CD4-positive, alpha-beta T cell (primary cell): ENCODE measurements at regions not wholly inside any gene's neighbourhood (a gene's known extent, or its start where the extent isn't known, plus 50 kb on each side); places are given as distances from the start of the nearest gene placed in this dataset.

Source experiments
- ATAC-seq: fragments of 200-7000 bp; cut with Tn5 transposase; one replicate; pipeline ENCODE4 v1.10.0; 2022; ENCODE audit warnings: mild to moderate bottlenecking; ENCODE audit not compliant: poor library complexity
- CTCF ChIA-PET: fragments of 350-600 bp; sonication (Branson Sonifier 250); formaldehyde crosslinking; loops from one replicate; lab custom pipeline; 2021; ENCODE audit warnings: antibody characterized with exemption, inconsistent platforms; lab: Charles Lee
- POLR2A ChIA-PET: fragments of 350-600 bp; sonication (Branson Sonifier 250); formaldehyde crosslinking; loops from one replicate; lab custom pipeline; 2021; ENCODE audit warnings: antibody characterized with exemption, inconsistent platforms; lab: Charles Lee
- DNase-seq, 14 experiments: peaks; one replicate each; pipeline ENCODE4 v3.0.0-alpha.2; 2013 to 2020; ENCODE audit warnings: mixed read lengths in 2 of 14
- H3K27ac ChIP-seq, 2 donors: one replicate each; pipeline versions ENCODE4 v1.5.1 to v1.7.0; 2013; ENCODE audit warnings: low read length in 2 of 2, low read depth in 1 of 2, mild to moderate bottlenecking in 1 of 2
- H3K27me3 ChIP-seq, 2 experiments: 1 replicate in 1 of 2; 2 replicates in 1 of 2; pipeline versions ENCODE4 v1.6.1 to v1.7.0; 2013; ENCODE audit warnings: low read length in 2 of 2, control low read depth in 1 of 2, mild to moderate bottlenecking in 1 of 2, moderate library complexity in 1 of 2; ENCODE audit not compliant: insufficient read depth in 2 of 2, control insufficient read depth in 1 of 2
- H3K36me3 ChIP-seq: one replicate; pipeline ENCODE4 v1.6.1; 2013; ENCODE audit warnings: low read length, control low read depth; ENCODE audit not compliant: insufficient read depth
- H3K4me1 ChIP-seq: one replicate; pipeline ENCODE4 v1.6.1; 2013; ENCODE audit warnings: low read length, control low read depth; ENCODE audit not compliant: insufficient read depth
- H3K4me3 ChIP-seq: one replicate; pipeline ENCODE4 v1.5.1; 2013; ENCODE audit warnings: mild to moderate bottlenecking, low read length, moderate library complexity
- H3K9me3 ChIP-seq, 2 experiments: 1 replicate in 1 of 2; 2 replicates in 1 of 2; pipeline versions ENCODE4 v1.6.1 to v1.7.0; 2013; ENCODE audit warnings: low read length in 2 of 2, mild to moderate bottlenecking in 2 of 2, control low read depth in 1 of 2, moderate library complexity in 1 of 2; ENCODE audit not compliant: control insufficient read depth in 1 of 2, insufficient read depth in 1 of 2
- H3K27ac Mint-ChIP-seq: one replicate; pipeline ENCODE4 v1.8.0; 2020; ENCODE audit warnings: mixed read lengths
- H3K27me3 Mint-ChIP-seq: one replicate; pipeline ENCODE4 v1.8.0; 2021; ENCODE audit warnings: mixed read lengths
- H3K36me3 Mint-ChIP-seq: one replicate; pipeline ENCODE4 v1.8.0; 2021; ENCODE audit warnings: low read depth, mixed read lengths
- H3K4me1 Mint-ChIP-seq: one replicate; pipeline ENCODE4 v1.8.0; 2021; ENCODE audit warnings: low read depth, mixed read lengths
- H3K4me3 Mint-ChIP-seq: one replicate; pipeline ENCODE4 v1.8.0; 2020; ENCODE audit warnings: mild to moderate bottlenecking, mixed read lengths
- H3K9me3 Mint-ChIP-seq: one replicate; pipeline ENCODE4 v1.8.0; 2020; ENCODE audit warnings: mixed read lengths
- intact Hi-C, 2 experiments: fragments of 100-400 bp; cut with DNase I in 1 of 2; cut with micrococcal nuclease in 1 of 2; formaldehyde crosslinking; loops; one replicate each; pipeline versions ENCODE4 v1.15.1 to v1.9.0; 2023 to 2025; cut with DNase I, micrococcal nuclease
- TF ChIP-seq, protein P1 (sequence below): fragments of 200-600 bp; IDR thresholded peaks from one replicate; pipeline ENCODE4 v1.8.0; 2022; ENCODE audit warnings: antibody characterized with exemption, mild to moderate bottlenecking

- TF ChIP-seq, protein P1, sequence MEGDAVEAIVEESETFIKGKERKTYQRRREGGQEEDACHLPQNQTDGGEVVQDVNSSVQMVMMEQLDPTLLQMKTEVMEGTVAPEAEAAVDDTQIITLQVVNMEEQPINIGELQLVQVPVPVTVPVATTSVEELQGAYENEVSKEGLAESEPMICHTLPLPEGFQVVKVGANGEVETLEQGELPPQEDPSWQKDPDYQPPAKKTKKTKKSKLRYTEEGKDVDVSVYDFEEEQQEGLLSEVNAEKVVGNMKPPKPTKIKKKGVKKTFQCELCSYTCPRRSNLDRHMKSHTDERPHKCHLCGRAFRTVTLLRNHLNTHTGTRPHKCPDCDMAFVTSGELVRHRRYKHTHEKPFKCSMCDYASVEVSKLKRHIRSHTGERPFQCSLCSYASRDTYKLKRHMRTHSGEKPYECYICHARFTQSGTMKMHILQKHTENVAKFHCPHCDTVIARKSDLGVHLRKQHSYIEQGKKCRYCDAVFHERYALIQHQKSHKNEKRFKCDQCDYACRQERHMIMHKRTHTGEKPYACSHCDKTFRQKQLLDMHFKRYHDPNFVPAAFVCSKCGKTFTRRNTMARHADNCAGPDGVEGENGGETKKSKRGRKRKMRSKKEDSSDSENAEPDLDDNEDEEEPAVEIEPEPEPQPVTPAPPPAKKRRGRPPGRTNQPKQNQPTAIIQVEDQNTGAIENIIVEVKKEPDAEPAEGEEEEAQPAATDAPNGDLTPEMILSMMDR = no peak
- Mint-ChIP-seq H3K27ac (no peak overlapping the region), H3K9me3 (peaks cover 21% of the 10 kb centered on the region), H3K4me1 (no peaks in the 10 kb centered on the region), H3K27me3 (no peaks in the 10 kb centered on the region), H3K36me3 (no peaks in the 10 kb centered on the region), H3K4me3 (no peak overlapping the region)
- Histone ChIP-seq H3K4me1 (no peaks in the 10 kb centered on the region), H3K27ac (no peak overlapping the region), H3K9me3 (peaks cover 0 to 6% of the 10 kb centered on the region in 2 experiments), H3K36me3 (no peaks in the 10 kb centered on the region), H3K4me3 (no peak overlapping the region), H3K27me3 (no peaks in the 10 kb centered on the region)
- ATAC-seq (no peak), DNase-seq (no peak)
- intact Hi-C loops = no loop called here
- CTCF ChIA-PET = no interaction called here
- POLR2A ChIA-PET = no interaction called here
These were observed 488.0 kb upstream of the ATXN8OS start for GRCh38 chr13:69619651-69620050.

DNA sequence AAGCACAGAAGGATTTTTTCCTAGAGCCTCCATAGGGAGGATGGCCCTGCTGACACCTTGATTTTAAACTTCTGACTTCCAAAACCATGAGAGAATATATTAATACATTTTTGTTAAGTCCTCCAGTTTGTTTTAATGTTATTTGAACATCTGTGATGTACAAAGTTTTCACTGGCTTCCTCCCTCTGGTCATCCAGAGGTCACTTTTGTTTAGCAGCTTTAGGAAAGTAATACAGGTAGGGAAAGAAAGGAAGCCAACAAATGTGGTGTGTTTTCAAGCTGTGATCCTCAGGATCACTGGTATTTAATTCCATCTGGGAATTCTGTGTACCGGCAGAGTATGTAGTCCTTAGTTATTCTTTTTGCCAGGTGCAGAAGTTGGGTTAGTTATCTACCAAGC lies 488.8 kb upstream of the ATXN8OS start:
- Histone ChIP-seq H3K27me3 (no peaks in the 10 kb centered on the region), H3K4me3 (no peak overlapping the region), H3K4me1 (no peaks in the 10 kb centered on the region), H3K36me3 (no peaks in the 10 kb centered on the region), H3K9me3 (peaks cover 0 to 3% of the 10 kb centered on the region in 2 experiments), H3K27ac (no peak overlapping the region)
- Mint-ChIP-seq H3K36me3 (no peaks in the 10 kb centered on the region), H3K9me3 (peaks cover 19% of the 10 kb centered on the region), H3K27me3 (no peaks in the 10 kb centered on the region), H3K4me1 (no peaks in the 10 kb centered on the region), H3K27ac (no peak overlapping the region), H3K4me3 (no peak overlapping the region)
- DNase-seq (no peak), ATAC-seq (no peak)
- TF ChIP-seq, protein P1 = no peak
- intact Hi-C loops = no loop called here
- ChIA-PET POLR2A (no interaction called here), CTCF (no interaction called here)

- no peaks in the 10 kb centered on the region for H3K36me3 Mint-ChIP-seq
- no peak for ATAC-seq
- Histone ChIP-seq H3K9me3 (peaks cover 0 to 3% of the 10 kb centered on the region in 2 experiments), H3K27ac (no peak overlapping the region), H3K4me1 (no peaks in the 10 kb centered on the region), H3K36me3 (no peaks in the 10 kb centered on the region), H3K4me3 (no peak overlapping the region), H3K27me3 (no peaks in the 10 kb centered on the region)
- no peak overlapping the region for H3K27ac Mint-ChIP-seq
- no peak overlapping the region for H3K4me3 Mint-ChIP-seq
- ChIA-PET POLR2A (no interaction called here), CTCF (no interaction called here)
- peaks cover 19% of the 10 kb centered on the region for H3K9me3 Mint-ChIP-seq
- DNase-seq = no peak
- H3K4me1 Mint-ChIP-seq = no peaks in the 10 kb centered on the region
- intact Hi-C loops = no loop called here
- TF ChIP-seq, protein P1 = no peak
- H3K27me3 Mint-ChIP-seq = no peaks in the 10 kb centered on the region
These were observed 489.2 kb upstream of the ATXN8OS start for GRCh38 chr13:69618393-69618792.
